LNCAP (cell line): ENCODE measurements at regions not wholly inside any gene's neighbourhood (a gene's known extent, or its start where the extent isn't known, plus 50 kb on each side); places are given as distances from the start of the nearest gene placed in this dataset.

ENCODE experiments used
- TF ChIP-seq, protein P1 (sequence below): fragments of 450-650 bp; IDR thresholded peaks from 2 replicates; pipeline ENCODE4 v1.5.1; 2017; ENCODE audit warnings: mild to moderate bottlenecking

DNA sequence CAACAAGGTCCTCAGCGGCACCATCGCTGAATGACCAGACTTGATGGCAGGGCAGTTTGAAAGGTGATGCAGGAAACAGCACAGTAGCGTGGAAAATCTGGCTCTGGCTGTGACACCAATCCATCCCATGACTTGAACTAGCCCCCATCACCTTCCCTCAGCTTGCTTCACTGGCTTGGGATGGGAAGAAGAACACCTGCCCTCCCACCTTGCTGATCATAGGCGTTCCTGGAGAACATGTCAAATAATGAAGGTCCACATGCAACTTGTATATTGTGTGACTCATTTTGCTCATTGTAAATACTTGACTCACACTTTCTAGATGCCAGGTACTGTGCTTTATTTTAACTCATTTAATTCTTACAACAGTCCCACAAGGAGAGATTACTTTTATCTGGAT lies 292.4 kb upstream of the SPRED2 start:
- TF ChIP-seq, protein P1, sequence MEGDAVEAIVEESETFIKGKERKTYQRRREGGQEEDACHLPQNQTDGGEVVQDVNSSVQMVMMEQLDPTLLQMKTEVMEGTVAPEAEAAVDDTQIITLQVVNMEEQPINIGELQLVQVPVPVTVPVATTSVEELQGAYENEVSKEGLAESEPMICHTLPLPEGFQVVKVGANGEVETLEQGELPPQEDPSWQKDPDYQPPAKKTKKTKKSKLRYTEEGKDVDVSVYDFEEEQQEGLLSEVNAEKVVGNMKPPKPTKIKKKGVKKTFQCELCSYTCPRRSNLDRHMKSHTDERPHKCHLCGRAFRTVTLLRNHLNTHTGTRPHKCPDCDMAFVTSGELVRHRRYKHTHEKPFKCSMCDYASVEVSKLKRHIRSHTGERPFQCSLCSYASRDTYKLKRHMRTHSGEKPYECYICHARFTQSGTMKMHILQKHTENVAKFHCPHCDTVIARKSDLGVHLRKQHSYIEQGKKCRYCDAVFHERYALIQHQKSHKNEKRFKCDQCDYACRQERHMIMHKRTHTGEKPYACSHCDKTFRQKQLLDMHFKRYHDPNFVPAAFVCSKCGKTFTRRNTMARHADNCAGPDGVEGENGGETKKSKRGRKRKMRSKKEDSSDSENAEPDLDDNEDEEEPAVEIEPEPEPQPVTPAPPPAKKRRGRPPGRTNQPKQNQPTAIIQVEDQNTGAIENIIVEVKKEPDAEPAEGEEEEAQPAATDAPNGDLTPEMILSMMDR: no peak

DNA sequence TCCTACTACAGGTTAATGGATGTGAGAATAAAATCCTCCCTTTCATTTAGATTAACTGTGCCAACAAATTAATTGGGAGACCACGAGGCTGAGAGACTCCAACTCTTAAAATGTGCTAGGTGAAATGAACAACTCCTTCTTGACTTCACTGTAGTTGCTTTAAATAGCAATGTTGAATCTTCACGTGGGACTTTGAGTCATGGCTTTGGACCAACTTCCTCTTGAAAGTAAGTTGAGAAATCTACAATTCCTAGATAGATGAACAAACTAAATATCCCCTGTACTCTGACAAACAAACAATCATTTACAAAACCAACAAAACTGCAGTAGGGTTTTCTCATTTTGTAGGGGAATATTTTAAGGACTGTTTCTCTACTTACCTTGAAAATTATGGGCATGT lies 291.9 kb upstream of the SPRED2 start:
- TF ChIP-seq, protein P1: no peak

DNA sequence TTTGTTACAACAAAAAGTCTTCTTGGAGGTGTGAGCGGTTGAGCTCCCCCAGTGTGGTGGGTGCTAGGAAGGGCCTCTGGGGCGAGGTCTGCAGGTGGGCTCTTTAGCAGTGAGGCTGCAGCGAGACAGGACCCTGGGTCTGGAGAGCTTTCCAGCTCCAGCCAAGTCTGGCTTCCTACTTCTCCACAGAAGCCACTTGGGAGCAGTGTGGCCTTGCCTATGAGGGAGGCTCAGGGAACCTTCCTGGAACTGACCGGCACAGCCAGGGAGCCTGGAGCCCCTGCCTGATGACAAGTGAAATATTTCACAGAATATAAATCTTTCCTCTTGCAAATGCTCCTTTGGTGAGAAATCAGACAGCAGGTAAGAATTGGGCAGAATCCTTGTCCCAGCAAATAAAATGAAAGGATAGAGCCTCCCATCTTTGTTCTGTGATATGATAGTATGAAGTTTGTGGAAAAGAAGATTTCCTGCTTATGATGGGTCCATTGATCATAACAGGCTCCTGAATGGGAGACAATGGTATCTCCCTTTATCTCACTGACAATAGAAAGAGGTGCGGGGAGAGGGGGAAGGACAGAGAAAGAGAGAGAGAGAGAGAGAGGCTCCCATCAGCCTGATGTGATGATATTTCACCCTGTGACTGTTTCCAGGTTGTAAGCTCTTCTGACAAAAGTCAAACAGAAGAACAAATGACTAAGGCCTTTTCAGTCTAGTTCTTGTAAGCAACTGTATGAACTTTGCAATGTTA lies 289.8 kb upstream of the SPRED2 start:
- TF ChIP-seq, protein P1: no peak

DNA sequence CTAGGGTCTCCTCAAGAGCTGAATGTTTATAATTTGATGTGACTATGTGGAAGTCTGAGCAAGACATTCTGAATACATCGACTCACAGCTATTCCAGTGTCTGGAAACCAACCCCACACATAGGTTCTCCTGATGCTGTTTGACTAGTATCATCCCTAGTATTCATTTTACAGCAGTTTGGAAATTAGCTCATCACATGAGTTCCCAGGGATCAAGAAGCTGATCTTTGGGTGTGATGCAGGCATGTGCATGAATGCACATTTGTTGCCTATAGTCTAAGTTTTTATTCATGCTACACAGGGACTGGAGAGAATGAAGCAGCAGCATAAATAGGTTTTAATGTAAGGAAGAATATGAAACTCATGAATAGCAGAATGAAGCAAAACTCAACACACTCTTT lies 284.3 kb upstream of the SPRED2 start:
- TF ChIP-seq, protein P1: no peak

- TF ChIP-seq, protein P1: no peak
These were observed 282.9 kb upstream of the SPRED2 start for GRCh38 chr2:65715323-65715722.

DNA sequence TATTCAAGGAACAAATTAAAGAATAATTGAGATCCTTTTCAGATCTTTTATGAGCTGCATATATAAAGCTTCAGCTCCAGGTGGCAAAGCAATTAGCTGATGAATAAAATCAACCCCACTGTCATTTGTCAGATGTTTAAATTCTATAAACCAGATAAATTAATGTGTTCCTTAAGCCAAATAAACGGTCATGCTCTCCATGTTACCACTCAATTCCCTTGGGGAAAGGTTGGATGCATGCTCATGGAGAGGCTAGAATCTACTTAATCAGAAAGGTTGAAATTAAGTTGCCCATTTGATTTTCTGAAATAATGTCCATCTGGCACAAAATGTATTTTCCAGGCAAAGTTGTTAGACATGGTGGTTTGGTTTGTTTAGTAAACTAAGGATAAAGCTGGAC lies 282.5 kb upstream of the SPRED2 start:
- TF ChIP-seq, protein P1: no peak

DNA sequence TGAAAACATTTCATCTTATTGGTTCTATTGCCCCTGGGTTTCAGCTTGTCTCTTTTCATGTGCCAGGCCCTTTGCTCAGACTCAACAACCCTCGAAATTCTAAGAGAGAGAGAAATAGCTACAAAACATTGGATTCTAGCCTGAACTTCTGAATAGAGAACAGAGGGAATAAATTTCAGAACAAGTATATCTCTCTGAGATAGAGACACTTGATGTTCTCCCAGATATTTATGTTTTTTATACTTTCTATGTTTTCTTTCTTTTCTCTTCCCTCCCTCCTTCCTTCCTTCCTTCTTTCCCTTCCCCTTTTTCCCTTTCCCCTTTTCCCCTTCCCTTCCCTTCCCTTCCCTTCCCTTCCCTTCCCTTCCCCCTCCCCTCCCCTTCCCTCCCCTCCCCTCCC lies 279.5 kb upstream of the SPRED2 start:
- TF ChIP-seq, protein P1: no peak

- TF ChIP-seq, protein P1: no peak
These were observed 278.4 kb upstream of the SPRED2 start for GRCh38 chr2:65710779-65711295.
